H9 (cell line): ENCODE measurements at regions not wholly inside any gene's neighbourhood (a gene's known extent, or its start where the extent isn't known, plus 50 kb on each side); places are given as distances from the start of the nearest gene placed in this dataset.

ENCODE experiments used
- DNase-seq: peaks from one replicate; pipeline ENCODE4 v3.0.0-alpha.2; 2017
- H2AFZ ChIP-seq: one replicate; pipeline ENCODE4 v1.6.1; 2013; ENCODE audit warnings: mild to moderate bottlenecking, low read length, control low read depth, moderate library complexity
- H2AK5ac ChIP-seq: 2 replicates; pipeline ENCODE4 v1.6.1; 2013; ENCODE audit warnings: low read length, control low read depth, mixed read lengths; ENCODE audit not compliant: insufficient read length
- H2BK120ac ChIP-seq: one replicate; pipeline ENCODE4 v1.6.1; 2013; ENCODE audit warnings: low read depth, mild to moderate bottlenecking, low read length, control low read depth, inconsistent platforms; ENCODE audit not compliant: poor library complexity, severe bottlenecking
- H2BK12ac ChIP-seq: 2 replicates; pipeline ENCODE4 v1.6.1; 2013; ENCODE audit warnings: low read length, control low read depth, mixed read lengths, low read depth; ENCODE audit not compliant: insufficient read length
- H2BK15ac ChIP-seq: 2 replicates; pipeline ENCODE4 v1.6.1; 2013; ENCODE audit warnings: low read depth, low read length, control low read depth
- H2BK20ac ChIP-seq: one replicate; pipeline ENCODE4 v1.6.1; 2013; ENCODE audit warnings: low read depth, mild to moderate bottlenecking, low read length, control low read depth, inconsistent platforms; ENCODE audit not compliant: poor library complexity, severe bottlenecking
- H2BK5ac ChIP-seq: 2 replicates; pipeline ENCODE4 v1.6.1; 2013; ENCODE audit warnings: low read length, control low read depth, mixed read lengths; ENCODE audit not compliant: insufficient read length
- H3K14ac ChIP-seq: 2 replicates; pipeline ENCODE4 v1.6.1; 2013; ENCODE audit warnings: low read length, control low read depth; ENCODE audit not compliant: insufficient read depth
- H3K18ac ChIP-seq: 2 replicates; pipeline ENCODE4 v1.6.1; 2013; ENCODE audit warnings: low read depth, mild to moderate bottlenecking, mixed read lengths, low read length, control low read depth; ENCODE audit not compliant: insufficient read length
- H3K23ac ChIP-seq: 2 replicates; pipeline ENCODE4 v1.6.1; 2013; ENCODE audit warnings: low read length, control low read depth, mixed read lengths, low read depth; ENCODE audit not compliant: insufficient read length
- H3K23me2 ChIP-seq: 2 replicates; pipeline ENCODE4 v1.6.1; 2013; ENCODE audit warnings: low read depth, mild to moderate bottlenecking, mixed read lengths, low read length, control low read depth; ENCODE audit not compliant: insufficient read length, poor library complexity, severe bottlenecking
- H3K27ac ChIP-seq: 2 replicates; pipeline ENCODE4 v1.5.1; 2013; ENCODE audit warnings: low read length, control low read depth, mixed read lengths, low read depth; ENCODE audit not compliant: insufficient read length
- H3K27me3 ChIP-seq: 2 replicates; pipeline ENCODE4 v1.6.1; 2013; ENCODE audit warnings: low read length, control low read depth, inconsistent platforms; ENCODE audit not compliant: insufficient read depth
- H3K4ac ChIP-seq: 2 replicates; pipeline ENCODE4 v1.6.1; 2013; ENCODE audit warnings: low read depth, mild to moderate bottlenecking, control low read depth, inconsistent platforms, low read length, moderate library complexity
- H3K4me1 ChIP-seq: 2 replicates; pipeline ENCODE4 v1.6.1; 2013; ENCODE audit warnings: low read length, control low read depth, inconsistent platforms; ENCODE audit not compliant: insufficient read depth
- H3K4me2 ChIP-seq: 2 replicates; pipeline ENCODE4 v1.6.1; 2013; ENCODE audit warnings: low read length, control low read depth, mixed read lengths; ENCODE audit not compliant: insufficient read length, insufficient read depth
- H3K56ac ChIP-seq: 2 replicates; pipeline ENCODE4 v1.6.1; 2013; ENCODE audit warnings: low read depth, mild to moderate bottlenecking, mixed read lengths, low read length, control low read depth; ENCODE audit not compliant: insufficient read length
- H3K79me1 ChIP-seq: 2 replicates; pipeline ENCODE4 v1.6.1; 2013; ENCODE audit warnings: low read depth, mild to moderate bottlenecking, moderate library complexity, low read length, control low read depth, inconsistent platforms; ENCODE audit not compliant: insufficient read depth, poor library complexity, severe bottlenecking
- H3K79me2 ChIP-seq: 2 replicates; pipeline ENCODE4 v1.6.1; 2013; ENCODE audit warnings: low read length, control low read depth, inconsistent platforms; ENCODE audit not compliant: insufficient read depth
- H3K9ac ChIP-seq: 2 replicates; pipeline ENCODE4 v1.6.1; 2013; ENCODE audit warnings: low read length, control low read depth, mixed read lengths; ENCODE audit not compliant: insufficient read length; ENCODE audit errors: extremely low read depth
- H3K9me3 ChIP-seq: one replicate; pipeline ENCODE4 v1.6.1; 2013; ENCODE audit warnings: low read depth, low read length, inconsistent platforms; ENCODE audit not compliant: control insufficient read depth
- H3T11ph ChIP-seq: one replicate; pipeline ENCODE4 v1.6.1; 2013; ENCODE audit warnings: mild to moderate bottlenecking, low read length, control low read depth, inconsistent platforms
- H4K20me1 ChIP-seq: one replicate; pipeline ENCODE4 v1.6.1; 2013; ENCODE audit not compliant: control insufficient read depth, insufficient read length, insufficient read depth
- H4K5ac ChIP-seq: 2 replicates; pipeline ENCODE4 v1.6.1; 2013; ENCODE audit warnings: low read depth, mild to moderate bottlenecking, mixed read lengths, low read length, control low read depth; ENCODE audit not compliant: insufficient read length
- H4K8ac ChIP-seq: replicated peaks from 2 replicates; pipeline ENCODE4 v1.6.1; 2013; ENCODE audit warnings: low read length, control low read depth, mixed read lengths, low read depth; ENCODE audit not compliant: insufficient read length
- H4K91ac ChIP-seq: 2 replicates; pipeline ENCODE4 v1.6.1; 2013; ENCODE audit warnings: low read depth, mild to moderate bottlenecking, moderate library complexity, mixed read lengths, low read length, control low read depth; ENCODE audit not compliant: insufficient read length
- H3K27ac Mint-ChIP-seq, 3 experiments: 2 replicates in 2 of 3; 3 replicates in 1 of 3; pipeline ENCODE4 v1.8.0; 2020 to 2021; ENCODE audit warnings: mixed read lengths in 3 of 3, mild to moderate bottlenecking in 1 of 3, moderate library complexity in 1 of 3
- H3K27me3 Mint-ChIP-seq: 2 replicates; pipeline ENCODE4 v1.8.0; 2021; ENCODE audit warnings: low read depth, mild to moderate bottlenecking, moderate library complexity, mixed read lengths
- H3K36me3 Mint-ChIP-seq, 3 experiments: 2 replicates in 2 of 3; 3 replicates in 1 of 3; pipeline ENCODE4 v1.8.0; 2020 to 2021; ENCODE audit warnings: low read depth in 3 of 3, mixed read lengths in 3 of 3; ENCODE audit not compliant: insufficient read depth in 1 of 3
- H3K4me1 Mint-ChIP-seq, 2 experiments: 2 replicates each; pipeline ENCODE4 v1.8.0; 2020; ENCODE audit warnings: mixed read lengths in 2 of 2
- H3K4me3 Mint-ChIP-seq, 2 experiments: 2 replicates in 1 of 2; 3 replicates in 1 of 2; pipeline ENCODE4 v1.8.0; 2020 to 2021; ENCODE audit warnings: mild to moderate bottlenecking in 2 of 2, mixed read lengths in 2 of 2, moderate library complexity in 1 of 2
- H3K9me3 Mint-ChIP-seq, 2 experiments: 2 replicates in 1 of 2; 3 replicates in 1 of 2; pipeline ENCODE4 v1.8.0; 2020; ENCODE audit warnings: mild to moderate bottlenecking in 2 of 2, mixed read lengths in 2 of 2, moderate library complexity in 1 of 2
- WGBS: extraction: QIAGEN DNeasy Blood & Tissue Kit; methylation state at CpG from one replicate; pipeline ENCODE4 v1.1.7; 2013; ENCODE audit warnings: missing lambda C conversion rate, low lambda C conversion rate, mixed read lengths; ENCODE audit not compliant: insufficient read length; ENCODE audit errors: extremely low coverage; 5-methylcytosine and 5-hydroxymethylcytosine counted together
- TF ChIP-seq, protein P1 (sequence below): fragments of 200-600 bp; sonication (generic); conservative IDR thresholded peaks from 3 replicates; pipeline ENCODE4 v1.8.0; 2021; ENCODE audit warnings: antibody characterized with exemption, mild to moderate bottlenecking

DNA sequence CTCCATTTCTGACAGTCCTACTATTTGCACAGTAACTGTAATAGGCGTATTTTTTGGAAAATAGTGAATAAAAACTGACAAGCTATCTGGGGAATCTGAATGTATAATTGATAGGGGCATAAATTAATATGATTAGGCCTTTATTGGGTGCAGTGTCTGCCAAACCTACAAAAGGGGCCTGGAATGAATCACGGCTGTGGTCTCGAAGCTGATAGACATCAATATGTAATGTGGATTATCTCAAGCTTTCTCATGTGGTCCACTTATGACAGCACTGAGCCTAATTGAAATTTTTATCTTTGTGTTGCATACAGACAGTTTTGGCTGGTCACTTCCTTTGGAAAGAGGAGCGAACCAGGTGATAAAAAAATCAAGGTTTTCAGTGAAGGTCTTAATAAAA, 450.4 kb downstream of the GPATCH2 start:
- Histone ChIP-seq H4K5ac (no peak overlapping the region), H3K79me1 (no peaks in the 10 kb centered on the region), H3K9ac (no peak overlapping the region), H3K14ac (no peak overlapping the region), H3K18ac (no peak overlapping the region), H3K79me2 (no peaks in the 10 kb centered on the region), H3K27me3 (no peaks in the 10 kb centered on the region), H2AK5ac (no peak overlapping the region), H3K23me2 (no peaks in the 10 kb centered on the region), H2BK12ac (no peak overlapping the region), H2BK20ac (no peak overlapping the region), H4K91ac (no peak overlapping the region), H2BK5ac (no peak overlapping the region), H3K4me1 (no peaks in the 10 kb centered on the region), H4K20me1 (no peaks in the 10 kb centered on the region), H3K56ac (no peak overlapping the region), H3T11ph (no peak overlapping the region), H2BK15ac (no peak overlapping the region), H3K4ac (no peak overlapping the region), H3K27ac (no peak overlapping the region), H4K8ac (no peak overlapping the region), H3K9me3 (no peaks in the 10 kb centered on the region), H2BK120ac (no peak overlapping the region), H3K4me2 (no peak overlapping the region), H2AFZ (no peak overlapping the region), H3K23ac (no peak overlapping the region)
- DNase-seq, result no peak
- Mint-ChIP-seq H3K27me3 (peaks cover 5% of the 10 kb centered on the region), H3K36me3 (no peaks in the 10 kb centered on the region), H3K9me3 (no peaks in the 10 kb centered on the region), H3K4me3 (no peak overlapping the region), H3K27ac (no peak overlapping the region), H3K4me1 (no peaks in the 10 kb centered on the region)
- TF ChIP-seq, protein P1, sequence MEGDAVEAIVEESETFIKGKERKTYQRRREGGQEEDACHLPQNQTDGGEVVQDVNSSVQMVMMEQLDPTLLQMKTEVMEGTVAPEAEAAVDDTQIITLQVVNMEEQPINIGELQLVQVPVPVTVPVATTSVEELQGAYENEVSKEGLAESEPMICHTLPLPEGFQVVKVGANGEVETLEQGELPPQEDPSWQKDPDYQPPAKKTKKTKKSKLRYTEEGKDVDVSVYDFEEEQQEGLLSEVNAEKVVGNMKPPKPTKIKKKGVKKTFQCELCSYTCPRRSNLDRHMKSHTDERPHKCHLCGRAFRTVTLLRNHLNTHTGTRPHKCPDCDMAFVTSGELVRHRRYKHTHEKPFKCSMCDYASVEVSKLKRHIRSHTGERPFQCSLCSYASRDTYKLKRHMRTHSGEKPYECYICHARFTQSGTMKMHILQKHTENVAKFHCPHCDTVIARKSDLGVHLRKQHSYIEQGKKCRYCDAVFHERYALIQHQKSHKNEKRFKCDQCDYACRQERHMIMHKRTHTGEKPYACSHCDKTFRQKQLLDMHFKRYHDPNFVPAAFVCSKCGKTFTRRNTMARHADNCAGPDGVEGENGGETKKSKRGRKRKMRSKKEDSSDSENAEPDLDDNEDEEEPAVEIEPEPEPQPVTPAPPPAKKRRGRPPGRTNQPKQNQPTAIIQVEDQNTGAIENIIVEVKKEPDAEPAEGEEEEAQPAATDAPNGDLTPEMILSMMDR, result no peak
- WGBS, result no CpG with 5 or more reads among the region's 4 CpGs
